ENCODE measurements at regions not wholly inside any gene's neighbourhood (a gene's known extent, or its start where the extent isn't known, plus 50 kb on each side); places are given as distances from the start of the nearest gene placed in this dataset.

DNA sequence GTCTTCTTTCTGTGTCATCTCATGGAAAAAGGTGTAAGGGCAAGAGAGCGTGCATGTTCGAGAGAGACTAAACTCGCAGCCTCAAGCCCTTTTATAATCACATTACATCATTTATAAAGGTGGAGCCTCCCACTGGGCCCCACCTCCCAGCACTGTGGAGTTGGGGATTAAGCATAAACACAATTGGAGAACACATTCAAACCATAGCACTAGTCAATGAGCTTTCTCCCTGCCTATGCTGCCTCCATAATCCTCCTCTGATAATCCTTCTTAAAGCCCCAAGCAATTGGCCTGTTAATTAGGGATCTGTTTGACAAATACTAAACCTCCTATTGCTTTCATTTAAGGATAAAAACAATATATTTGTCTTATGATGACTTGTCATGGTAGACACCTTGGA is 99.6 kb downstream of the NMUR2 start:
- TF ChIP-seq, protein P1, sequence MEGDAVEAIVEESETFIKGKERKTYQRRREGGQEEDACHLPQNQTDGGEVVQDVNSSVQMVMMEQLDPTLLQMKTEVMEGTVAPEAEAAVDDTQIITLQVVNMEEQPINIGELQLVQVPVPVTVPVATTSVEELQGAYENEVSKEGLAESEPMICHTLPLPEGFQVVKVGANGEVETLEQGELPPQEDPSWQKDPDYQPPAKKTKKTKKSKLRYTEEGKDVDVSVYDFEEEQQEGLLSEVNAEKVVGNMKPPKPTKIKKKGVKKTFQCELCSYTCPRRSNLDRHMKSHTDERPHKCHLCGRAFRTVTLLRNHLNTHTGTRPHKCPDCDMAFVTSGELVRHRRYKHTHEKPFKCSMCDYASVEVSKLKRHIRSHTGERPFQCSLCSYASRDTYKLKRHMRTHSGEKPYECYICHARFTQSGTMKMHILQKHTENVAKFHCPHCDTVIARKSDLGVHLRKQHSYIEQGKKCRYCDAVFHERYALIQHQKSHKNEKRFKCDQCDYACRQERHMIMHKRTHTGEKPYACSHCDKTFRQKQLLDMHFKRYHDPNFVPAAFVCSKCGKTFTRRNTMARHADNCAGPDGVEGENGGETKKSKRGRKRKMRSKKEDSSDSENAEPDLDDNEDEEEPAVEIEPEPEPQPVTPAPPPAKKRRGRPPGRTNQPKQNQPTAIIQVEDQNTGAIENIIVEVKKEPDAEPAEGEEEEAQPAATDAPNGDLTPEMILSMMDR (tag by site-specific recombination; IDR thresholded peaks at IDR 0.05): no peak
- TF ChIP-seq, protein P2, sequence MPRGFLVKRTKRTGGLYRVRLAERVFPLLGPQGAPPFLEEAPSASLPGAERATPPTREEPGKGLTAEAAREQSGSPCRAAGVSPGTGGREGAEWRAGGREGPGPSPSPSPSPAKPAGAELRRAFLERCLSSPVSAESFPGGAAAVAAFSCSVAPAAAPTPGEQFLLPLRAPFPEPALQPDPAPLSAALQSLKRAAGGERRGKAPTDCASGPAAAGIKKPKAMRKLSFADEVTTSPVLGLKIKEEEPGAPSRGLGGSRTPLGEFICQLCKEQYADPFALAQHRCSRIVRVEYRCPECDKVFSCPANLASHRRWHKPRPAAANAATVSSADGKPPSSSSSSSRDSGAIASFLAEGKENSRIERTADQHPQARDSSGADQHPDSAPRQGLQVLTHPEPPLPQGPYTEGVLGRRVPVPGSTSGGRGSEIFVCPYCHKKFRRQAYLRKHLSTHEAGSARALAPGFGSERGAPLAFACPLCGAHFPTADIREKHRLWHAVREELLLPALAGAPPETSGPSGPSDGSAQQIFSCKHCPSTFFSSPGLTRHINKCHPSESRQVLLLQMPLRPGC (tag by site-specific recombination; IDR thresholded peaks at IDR 0.05): no peak
- TF ChIP-seq, protein P3, sequence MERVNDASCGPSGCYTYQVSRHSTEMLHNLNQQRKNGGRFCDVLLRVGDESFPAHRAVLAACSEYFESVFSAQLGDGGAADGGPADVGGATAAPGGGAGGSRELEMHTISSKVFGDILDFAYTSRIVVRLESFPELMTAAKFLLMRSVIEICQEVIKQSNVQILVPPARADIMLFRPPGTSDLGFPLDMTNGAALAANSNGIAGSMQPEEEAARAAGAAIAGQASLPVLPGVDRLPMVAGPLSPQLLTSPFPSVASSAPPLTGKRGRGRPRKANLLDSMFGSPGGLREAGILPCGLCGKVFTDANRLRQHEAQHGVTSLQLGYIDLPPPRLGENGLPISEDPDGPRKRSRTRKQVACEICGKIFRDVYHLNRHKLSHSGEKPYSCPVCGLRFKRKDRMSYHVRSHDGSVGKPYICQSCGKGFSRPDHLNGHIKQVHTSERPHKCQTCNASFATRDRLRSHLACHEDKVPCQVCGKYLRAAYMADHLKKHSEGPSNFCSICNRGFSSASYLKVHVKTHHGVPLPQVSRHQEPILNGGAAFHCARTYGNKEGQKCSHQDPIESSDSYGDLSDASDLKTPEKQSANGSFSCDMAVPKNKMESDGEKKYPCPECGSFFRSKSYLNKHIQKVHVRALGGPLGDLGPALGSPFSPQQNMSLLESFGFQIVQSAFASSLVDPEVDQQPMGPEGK (tag by site-specific recombination; IDR thresholded peaks at IDR 0.05): no peak
- TF ChIP-seq, protein P4, sequence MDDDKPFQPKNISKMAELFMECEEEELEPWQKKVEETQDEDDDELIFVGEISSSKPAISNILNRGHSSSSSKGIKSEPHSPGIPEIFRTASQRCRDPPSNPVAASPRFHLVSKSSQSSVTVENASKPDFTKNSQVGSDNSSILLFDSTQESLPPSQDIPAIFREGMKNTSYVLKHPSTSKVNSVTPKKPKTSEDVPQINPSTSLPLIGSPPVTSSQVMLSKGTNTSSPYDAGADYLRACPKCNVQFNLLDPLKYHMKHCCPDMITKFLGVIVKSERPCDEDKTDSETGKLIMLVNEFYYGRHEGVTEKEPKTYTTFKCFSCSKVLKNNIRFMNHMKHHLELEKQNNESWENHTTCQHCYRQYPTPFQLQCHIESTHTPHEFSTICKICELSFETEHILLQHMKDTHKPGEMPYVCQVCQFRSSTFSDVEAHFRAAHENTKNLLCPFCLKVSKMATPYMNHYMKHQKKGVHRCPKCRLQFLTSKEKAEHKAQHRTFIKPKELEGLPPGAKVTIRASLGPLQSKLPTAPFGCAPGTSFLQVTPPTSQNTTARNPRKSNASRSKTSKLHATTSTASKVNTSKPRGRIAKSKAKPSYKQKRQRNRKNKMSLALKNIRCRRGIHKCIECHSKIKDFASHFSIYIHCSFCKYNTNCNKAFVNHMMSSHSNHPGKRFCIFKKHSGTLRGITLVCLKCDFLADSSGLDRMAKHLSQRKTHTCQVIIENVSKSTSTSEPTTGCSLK (tag by site-specific recombination; IDR thresholded peaks at IDR 0.05): no peak
- TF ChIP-seq ZBTB7A (tag by site-specific recombination; IDR thresholded peaks at IDR 0.05; ENCODE audit: low read depth): no peak
- no peak for TF ChIP-seq ZNF335 (tag by site-specific recombination; conservative IDR thresholded peaks at IDR 0.05)
- no peak for TF ChIP-seq ZNF837 (tag by site-specific recombination; IDR thresholded peaks at IDR 0.05)
- TF ChIP-seq ZNF423 (tag by site-specific recombination; IDR thresholded peaks at IDR 0.05): no peak
- TF ChIP-seq ZNF792 (tag by site-specific recombination; IDR thresholded peaks at IDR 0.05): no peak
- no peak for TF ChIP-seq KLF8 (tag by site-specific recombination; IDR thresholded peaks at IDR 0.05)
